Pons (tissue), 1 donor: ENCODE measurements at regions not wholly inside any gene's neighbourhood (a gene's known extent, or its start where the extent isn't known, plus 50 kb on each side); places are given as distances from the start of the nearest gene placed in this dataset.

Source experiments
- DNase-seq: peaks from one replicate; pipeline ENCODE4 v3.0.0-alpha.2; 2016; ENCODE audit warnings: low spot score

DNA sequence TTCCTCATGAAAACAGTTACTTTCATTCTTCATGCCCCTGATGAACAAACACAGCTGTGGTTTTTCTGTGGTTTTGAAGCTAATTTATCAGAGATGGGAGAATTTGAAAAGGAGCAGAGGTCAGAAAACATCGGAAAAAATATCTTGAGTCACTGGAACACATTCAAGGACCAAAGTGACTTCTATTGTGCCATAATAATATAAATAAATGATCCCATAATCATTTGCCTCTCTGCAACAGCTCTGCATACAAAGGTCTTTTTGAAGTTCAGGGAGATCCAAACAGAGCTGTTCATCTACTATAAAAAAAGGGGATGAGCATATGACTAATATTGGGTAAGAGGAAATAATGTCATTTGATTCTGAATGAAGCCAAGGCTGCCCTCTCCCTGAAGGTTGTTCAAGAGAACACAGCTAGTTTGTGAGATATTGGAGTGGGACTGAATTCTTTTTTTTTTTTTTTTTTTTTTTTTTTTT, 201.3 kb upstream of the GALNT5 start:
- DNase-seq, result peak; percentile 32

DNA sequence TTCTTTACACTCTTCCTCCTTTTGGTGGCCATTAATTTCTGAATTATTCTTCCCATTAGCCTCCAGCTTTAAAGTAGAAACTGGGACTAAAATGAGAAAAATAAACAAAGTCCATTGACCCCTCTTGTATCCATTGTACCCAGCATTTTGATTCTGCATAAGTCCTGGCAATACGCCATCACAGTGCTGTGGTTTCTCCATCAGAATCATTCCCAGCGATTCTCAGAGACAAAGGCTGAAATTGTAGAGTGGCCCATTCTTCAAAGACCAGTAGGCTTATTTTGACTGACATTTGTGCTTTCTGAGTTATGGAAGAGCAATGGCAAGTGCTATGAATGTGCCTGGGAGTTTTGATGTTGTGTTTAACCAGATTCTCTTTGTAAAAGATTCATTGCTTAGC, 199.3 kb upstream of the GALNT5 start:
- no peak for DNase-seq

DNA sequence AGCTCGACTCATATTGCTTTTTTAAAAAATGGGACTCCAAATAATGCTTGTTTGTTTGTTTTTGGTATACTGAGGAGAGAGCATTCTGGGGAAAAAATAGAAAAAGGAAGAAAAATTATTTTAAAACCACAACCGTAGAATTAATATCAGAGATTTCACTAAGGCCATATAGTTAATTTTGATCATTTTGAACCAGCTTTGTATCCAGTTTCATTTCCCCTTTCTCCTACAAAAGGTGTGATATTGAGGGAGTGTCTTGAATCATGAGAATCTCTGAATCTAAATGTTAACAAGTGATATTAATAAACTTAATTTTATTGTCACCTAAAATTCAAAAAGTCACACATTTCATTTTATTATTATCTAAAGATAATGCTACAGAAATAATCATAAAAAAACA, 198.5 kb upstream of the GALNT5 start:
- DNase-seq, result no peak

DNA sequence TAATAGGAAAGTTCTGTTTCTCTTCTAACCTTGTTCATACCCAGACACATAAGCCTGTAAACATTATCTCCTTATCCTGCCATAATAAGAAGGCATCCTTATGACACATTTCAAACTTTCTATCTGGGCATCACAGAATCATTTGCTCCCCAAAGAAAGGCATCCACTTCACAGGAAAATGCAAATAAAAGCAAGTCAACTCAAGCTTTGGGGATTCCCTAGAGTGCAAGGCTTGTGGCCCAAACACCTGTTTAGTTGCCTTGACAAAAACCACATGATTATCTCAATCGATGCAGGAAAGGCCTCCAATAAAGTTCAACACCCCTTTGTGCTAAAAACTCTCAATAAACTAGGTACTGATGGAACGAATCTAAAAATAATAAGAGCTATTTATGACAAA, 195.7 kb upstream of the GALNT5 start:
- DNase-seq, result no peak

DNA sequence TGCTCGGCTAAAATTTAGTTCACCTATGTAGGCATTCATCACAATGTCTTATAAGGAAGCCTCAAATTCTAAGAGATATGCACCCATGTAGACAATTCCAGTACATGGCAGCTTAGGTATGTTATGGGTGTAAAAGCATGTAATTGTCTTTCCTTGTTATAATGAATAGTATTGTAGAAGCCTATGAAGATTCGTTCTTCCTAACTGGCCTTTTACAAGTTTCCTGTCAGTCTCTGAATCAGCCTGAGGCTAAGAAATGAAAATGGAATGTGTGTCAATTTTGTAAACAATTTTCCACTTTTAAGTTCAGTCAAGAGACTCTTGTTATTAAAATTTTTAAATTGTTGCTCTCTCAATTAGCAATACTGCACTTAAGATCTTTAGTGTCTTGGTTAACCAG, 189.9 kb upstream of the GALNT5 start:
- DNase-seq, result no peak

DNA sequence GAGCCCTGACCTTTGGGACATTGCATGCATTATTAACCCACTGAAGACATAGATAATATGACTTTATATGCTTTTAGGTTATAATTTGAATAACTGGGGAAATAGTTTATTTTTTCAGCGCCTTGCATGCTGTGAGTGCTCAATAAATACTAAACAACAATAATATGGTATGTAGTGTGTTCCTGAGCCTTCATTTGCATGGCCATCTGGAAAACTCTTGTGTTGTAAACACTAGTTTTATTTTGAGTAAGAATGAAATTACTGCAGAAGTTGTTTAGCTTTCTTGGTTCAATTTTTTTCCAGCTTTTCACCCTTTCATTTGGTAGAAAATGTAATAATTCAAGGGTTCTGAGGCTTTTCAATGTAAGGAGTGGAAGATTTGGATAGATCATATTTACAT, 189.3 kb upstream of the GALNT5 start:
- DNase-seq, result no peak

DNA sequence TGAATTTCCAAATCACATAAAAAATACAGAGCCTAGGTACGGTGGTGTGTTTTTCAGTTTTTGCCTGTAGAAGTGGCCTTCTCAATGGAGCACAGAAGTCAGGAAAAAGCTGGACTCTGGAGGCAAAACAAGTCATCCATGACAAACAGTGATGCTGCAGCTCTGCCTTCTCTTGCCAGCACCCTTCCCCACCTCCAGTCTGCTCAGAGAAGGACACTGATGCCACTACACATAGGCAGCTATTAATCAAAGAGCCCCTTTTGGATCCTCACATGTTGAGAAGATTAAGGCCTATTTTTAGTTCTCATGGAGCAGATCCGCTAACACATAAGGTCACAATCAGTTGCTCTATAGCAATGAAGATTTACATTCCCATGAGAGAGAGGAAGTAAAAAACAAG, 181.6 kb upstream of the GALNT5 start:
- no peak for DNase-seq

DNA sequence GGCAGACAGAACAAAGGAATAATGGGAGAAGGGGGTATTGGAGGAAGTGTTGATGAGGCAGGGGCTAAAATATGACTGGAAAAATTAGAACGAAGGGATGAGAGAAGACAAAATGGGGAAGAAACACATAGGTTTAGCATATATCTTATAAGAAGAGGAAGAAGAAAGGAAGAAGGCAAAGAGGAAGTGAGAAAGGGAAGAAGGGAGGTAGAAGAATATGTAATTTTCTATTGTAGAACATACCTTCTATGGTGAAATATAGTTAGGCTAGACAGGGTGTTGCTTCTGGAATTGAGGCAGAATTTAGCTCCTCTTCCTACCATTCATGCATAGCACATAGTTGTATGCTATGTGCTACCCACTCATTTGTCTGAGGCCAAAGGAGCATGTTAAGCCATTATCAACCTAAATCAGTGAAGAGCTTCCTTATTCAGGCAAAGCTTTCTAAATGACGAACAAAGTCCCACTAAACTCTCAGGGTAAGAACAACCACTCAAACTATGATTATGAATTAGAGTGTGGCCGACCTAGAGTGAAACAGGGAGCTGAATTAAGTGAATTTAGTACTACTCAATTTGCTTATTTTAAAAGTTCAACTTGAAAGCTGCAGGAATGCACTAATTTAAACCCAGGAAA, 180.9 kb upstream of the GALNT5 start:
- no peak for DNase-seq

DNA sequence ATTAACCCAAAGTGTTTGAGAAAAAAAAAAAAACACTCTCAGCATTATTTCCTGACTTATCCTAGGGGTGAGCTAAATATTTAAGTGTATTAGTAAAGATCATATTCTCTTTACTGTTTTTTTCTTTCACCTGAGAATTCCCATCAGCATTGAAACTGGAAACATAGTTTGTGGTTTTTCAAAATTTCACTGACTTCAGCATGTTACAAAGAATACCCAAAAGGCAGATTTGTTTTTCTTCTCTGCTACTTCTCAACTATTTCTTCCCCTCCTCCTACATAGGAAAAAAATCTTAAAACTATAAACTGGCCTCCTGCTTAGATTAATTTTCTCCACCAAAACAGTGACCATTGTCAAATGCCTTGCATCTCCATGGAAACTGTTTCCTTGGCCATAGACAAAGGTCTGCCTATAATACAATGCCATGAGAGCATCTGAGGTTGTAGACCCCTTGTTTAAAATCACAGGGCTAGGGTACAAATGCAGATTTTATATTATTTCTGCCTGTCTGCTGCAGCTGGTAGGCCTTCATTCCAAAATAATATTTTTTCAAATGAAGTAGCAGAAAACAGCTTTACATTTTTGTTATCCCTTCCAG, 179.7 kb upstream of the GALNT5 start:
- no peak for DNase-seq

DNA sequence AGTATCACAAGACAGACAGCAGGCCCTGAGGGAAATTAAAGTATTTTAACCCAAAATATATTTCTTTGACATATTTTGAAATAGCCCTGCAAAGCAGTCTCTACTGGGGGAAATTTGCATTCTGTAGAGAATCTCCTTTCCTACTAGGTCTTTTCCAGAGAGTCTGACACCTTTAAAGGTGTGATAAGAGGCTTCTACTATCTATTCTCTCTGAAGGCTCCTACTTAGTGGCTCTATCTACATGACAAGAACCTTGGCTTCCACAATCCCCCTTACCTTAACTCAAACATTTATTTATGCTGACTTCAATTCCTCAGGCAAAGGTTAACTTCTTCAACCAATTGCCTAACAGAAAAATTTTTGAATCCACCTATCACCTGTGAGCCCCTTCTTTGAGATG, 174.6 kb upstream of the GALNT5 start:
- DNase-seq, result no peak

DNA sequence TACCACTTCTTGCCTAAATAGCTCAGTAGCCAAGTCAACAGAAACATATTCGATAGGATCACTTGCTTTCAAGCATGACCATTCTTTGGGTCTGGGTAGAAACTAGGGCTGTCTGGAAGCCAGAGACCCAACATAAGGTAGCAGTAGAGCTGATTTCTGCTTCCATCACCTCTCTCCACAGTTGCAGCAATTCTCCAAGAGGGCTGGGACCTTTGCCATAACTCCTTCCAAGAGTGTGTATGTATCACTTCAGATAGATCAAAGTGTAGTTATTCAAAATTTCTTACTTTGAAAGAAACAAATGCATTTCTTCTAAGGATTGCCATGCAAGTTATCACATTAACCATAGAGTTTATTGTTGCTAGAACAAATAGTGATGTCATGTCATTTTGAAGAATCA, 172.0 kb upstream of the GALNT5 start:
- peak; percentile 7 for DNase-seq

DNA sequence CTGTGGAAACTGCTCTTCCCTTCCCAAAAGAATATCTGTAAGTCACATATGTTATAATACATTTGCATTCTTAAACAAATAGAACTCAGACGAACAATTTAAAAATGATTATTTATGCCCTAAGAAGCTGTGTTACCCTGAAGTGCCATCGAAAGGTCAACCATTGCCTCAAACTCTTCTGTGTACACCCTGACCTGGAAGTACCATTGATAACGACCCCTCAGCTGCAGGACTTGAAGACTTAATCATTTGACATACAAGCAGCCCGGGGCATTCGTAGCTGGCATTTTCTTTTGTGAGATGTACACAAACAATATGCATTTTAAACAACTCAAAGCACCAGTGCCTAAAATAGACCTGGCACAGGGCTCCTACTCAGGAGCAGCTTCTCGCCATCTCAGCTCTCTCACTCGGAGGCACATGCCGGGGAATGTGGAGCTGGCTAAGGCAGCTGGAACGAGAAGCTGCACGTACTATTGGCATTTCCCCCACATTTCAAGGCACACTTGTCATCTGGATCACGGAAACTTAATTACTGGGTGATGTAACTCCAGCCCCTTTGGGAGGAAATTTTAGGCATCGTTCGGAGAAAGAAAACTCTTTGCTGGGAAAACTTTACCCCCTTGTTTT, 170.0 kb upstream of the GALNT5 start:
- DNase-seq, result no peak

DNA sequence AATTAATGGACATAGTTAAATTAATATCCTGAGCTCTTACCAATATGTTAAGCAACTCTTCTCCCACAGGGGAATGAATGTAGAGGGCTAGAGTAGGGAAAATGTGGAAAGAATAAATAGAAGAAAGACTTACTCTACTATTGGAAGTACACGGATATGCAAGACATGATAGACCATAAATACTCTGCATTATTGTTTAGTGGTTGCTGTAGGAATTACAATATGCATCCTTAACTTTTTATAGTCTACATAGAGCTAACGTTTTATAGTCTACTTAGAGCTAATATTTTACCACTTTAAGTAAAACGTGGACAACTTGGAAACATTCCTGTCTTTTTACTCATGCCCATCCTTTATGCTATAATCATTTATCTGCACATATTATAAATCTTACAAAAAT, 163.8 kb upstream of the GALNT5 start:
- no peak for DNase-seq

DNA sequence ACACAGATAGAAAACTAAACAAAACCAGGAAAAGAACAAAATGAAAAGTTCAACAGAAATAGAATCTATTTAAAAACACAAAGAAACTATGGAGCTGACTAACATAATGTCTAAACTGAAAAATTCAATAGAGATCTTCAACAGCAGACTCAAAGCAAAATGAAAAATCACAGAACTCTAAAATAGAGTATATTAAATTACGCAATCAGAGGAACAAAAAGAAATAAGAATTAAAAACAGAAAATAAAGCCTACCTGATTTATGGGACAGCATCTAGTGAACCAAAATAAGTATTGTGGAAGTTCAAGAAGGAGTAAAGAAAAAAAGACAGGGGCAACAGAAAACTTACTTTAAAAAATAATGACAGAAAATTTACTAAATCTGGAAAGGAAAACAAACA, 152.1 kb upstream of the GALNT5 start:
- no peak for DNase-seq

DNA sequence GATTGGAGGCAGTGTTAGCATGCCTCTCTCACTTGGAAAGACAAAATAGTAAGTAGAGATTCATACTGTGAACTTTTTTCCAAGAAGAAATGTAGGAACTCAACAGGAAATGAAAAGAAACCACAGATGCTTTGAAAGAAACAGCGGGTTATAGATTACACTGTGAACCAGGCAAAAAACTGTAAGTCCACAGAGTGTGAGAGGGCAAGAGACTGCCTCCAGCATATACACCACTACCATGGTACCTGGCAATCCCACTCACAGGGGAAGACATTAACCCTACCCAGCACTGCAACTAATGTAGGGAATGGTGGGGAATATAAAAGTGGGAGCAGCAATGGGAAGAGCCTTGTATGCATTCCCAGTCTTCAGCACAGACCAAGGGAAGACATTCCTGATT, 150.6 kb upstream of the GALNT5 start:
- no peak for DNase-seq

DNA sequence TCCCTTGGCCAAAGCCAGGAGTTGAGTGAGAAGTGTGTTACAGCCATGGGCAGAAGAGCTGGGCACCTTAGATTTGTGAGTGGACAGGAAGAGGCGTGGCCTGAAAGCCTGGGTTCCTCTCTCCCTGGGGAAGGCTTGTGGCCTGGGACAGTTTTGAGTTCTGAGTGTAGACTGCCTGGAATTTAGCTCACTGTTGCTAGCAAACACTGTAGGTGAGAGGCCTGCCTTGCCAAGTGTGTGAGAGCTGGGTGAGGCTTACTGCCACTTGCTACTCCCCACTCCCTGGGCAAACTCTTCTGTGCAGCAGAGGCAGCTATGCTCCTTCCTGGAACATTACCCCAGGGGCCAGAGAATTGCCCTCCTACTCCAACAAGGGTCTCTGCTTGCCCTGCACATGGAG, 150.0 kb upstream of the GALNT5 start:
- DNase-seq, result no peak

DNA sequence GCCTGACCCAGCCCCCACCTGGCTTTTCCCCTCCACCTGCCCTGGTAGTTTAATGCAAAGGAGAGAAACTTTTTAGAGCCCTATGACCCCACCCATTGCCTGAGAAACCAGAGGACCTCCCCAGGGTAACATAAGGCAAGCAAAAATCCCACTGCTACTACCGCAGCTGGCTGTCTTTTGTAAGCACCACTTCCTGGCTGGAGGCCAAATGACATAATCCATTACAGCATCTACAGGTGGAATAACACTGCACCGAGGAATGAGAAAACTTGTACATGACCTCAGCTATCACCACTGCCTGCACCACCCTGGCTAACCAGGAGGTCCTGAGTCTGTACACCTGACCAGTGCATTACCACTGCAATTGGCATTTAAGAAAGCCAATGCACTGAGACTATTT, 149.6 kb upstream of the GALNT5 start:
- no peak for DNase-seq

DNA sequence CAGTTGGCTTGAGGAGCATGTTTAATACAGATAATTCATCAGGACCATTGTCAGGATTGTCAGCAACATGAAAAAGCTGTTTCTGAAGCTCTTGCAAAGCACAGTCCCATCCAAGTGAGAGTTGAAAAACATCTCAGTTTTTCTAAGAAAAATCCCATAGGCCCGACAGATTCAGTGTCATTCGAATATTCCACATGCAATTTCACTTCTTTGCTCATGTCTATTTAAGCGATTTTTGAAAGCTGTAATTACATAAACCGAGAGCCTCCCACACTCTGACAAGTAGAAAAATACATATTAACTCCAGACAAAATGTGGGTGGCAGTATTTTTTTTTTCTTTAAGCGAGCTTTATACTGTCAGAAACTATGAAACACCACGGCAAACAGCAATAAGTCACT, 134.7 kb upstream of the GALNT5 start:
- no peak for DNase-seq

DNA sequence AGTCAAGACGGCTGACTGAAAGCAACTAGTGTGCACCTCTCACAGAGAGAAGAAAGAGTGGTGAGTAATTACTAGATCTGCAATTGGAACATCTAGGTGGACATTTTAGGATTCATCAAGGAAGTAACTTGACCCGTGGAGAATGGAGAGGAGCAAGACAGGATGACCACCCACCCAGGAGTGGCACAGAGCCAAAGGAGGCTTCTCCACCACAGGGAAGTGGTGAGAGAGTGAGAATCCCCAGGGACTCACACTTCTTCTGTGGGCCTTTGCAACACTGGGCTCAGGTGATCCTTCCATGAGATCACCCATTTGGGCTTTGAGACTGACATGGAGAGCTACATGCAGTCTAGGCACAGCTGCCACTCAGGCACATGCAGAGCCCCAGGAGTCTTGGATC, 132.8 kb upstream of the GALNT5 start:
- DNase-seq, result no peak

DNA sequence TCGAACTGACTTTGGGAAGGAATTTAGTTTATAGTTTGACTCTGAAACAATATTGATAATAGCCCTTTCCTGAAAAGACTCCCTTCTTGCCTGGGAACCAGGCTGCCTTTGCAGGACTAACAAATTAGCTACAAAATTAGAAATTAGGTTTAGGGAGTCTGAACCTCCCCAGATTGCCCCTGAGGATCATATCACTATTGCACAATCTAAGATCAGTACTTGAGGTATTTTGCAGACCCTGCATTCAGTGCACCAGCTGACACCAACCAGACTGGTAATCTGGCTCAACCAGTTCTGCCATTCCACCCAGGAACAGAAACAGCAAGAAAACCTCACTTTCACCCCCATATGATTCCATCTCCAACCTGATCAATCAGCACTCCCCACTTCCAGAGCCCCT, 131.8 kb upstream of the GALNT5 start:
- no peak for DNase-seq

DNA sequence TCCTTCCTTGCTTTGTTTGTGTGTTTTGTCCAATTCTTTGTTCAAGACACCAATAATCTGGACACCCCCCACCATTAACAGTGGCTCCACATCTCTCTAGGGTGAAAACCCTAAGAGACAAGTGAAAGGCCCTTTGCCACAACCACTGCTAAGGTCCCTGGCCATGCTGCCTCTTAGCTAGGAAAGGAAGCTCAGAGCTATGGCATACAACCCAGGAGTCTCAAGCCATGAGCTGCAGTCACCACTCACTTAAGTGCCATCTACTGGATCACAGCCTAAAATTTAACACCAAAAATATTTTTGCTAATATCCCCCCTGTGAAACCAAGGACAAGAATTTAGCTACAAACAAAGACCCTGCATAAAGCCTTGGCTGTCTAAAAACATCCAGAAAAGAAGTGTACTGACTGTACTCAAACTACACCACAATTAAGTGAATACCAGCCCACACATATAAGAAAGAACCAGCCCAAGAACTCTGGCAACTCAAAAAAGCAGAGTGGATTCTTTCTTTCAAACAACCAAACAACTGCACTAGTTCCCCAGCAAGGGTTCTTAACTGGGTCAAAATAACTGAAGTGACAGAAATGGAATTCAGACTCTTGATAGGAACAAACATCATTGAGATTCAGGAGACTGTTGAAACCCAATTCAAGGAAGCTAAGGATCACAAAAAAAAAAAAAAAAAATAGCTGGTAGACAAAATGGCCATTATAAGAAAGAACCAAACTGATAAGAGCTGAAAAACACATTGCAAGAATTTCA, 130.1 kb upstream of the GALNT5 start:
- DNase-seq, result no peak

DNA sequence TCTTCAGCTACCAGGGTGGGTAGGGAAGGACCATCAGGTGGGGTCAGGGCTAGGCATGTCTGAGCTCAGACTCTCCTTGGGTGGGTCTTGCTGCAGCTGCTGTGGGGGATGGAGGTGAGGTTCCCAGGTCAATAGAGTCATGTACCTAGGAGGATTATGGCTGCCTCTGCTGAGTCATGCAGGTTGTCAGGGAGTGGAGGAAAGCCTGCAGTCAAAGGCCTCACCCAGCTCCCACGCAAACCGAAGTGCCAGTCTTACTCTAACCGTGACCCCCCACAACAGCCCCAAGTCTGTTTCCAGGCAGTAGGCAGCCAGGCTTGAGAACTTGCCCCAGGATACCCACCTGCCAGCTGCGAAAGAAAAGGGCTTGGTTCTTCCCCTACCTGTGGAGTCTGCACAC, 113.6 kb upstream of the GALNT5 start:
- no peak for DNase-seq

DNA sequence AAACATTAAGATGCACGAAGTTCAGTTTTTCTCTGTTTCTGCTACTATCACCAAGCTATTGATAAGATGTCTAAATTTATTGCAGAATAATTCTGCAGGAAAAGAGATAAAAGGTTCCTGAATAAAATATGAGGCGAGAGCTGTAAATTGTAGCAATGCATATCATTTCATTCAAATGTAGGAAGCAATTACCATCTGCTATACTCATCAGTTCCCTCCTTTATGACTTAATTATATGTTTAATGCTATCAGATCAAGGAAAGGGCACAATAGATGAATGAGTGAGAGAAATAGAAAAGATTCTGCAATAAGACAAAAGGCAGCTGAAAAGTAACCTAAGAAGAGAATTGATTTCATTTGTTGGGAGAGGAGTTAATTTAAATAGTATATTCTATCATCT, 108.2 kb upstream of the GALNT5 start:
- DNase-seq, result no peak
